ENCODE measurements at regions not wholly inside any gene's neighbourhood (a gene's known extent, or its start where the extent isn't known, plus 50 kb on each side); places are given as distances from the start of the nearest gene placed in this dataset.

GRCh38 chr9:84123648-84124406 is 143.2 kb downstream of the RMI1 start:
- ChIA-PET CTCF (no interaction called here), POLR2A (no interaction called here)

GRCh38 chr9:84125046-84125445 is 144.4 kb downstream of the RMI1 start:
- ChIA-PET CTCF (no interaction called here), POLR2A (no interaction called here)

DNA sequence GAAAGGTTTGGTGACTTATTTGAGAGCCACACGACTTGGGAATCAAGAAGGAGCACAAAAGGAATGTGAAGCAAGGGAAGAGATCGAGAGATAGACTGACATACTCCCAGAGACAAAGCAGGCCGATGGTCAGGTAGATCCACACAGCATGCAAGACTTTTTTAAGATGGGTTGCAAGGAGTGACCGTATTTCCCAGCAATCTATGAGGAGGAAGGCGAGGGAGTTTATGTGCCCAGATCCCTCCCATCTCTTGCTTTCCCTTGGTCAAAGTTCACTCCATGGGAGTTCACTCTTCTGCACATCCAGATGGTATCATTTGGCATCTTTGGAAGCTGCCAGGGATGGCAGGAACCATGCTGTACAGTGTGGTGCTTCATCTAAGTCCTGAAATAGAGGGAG is 148.9 kb downstream of the RMI1 start:
- ChIA-PET CTCF (no interaction called here), POLR2A (no interaction called here)

- POLR2A ChIA-PET, result no interaction called here
- CTCF ChIA-PET, result no interaction called here
Observed at GRCh38 chr9:84136119-84136868, 155.7 kb downstream of the RMI1 start.

- POLR2A ChIA-PET, result no interaction called here
- CTCF ChIA-PET, result no interaction called here
Observed at GRCh38 chr9:84137968-84138367, 157.4 kb downstream of the RMI1 start.

GRCh38 chr9:84138541-84138940 is 157.9 kb downstream of the RMI1 start:
- ChIA-PET POLR2A (no interaction called here), CTCF (no interaction called here)

- POLR2A ChIA-PET, result no interaction called here
- CTCF ChIA-PET, result no interaction called here
Observed at GRCh38 chr9:84139296-84140070, 158.9 kb downstream of the RMI1 start.

DNA sequence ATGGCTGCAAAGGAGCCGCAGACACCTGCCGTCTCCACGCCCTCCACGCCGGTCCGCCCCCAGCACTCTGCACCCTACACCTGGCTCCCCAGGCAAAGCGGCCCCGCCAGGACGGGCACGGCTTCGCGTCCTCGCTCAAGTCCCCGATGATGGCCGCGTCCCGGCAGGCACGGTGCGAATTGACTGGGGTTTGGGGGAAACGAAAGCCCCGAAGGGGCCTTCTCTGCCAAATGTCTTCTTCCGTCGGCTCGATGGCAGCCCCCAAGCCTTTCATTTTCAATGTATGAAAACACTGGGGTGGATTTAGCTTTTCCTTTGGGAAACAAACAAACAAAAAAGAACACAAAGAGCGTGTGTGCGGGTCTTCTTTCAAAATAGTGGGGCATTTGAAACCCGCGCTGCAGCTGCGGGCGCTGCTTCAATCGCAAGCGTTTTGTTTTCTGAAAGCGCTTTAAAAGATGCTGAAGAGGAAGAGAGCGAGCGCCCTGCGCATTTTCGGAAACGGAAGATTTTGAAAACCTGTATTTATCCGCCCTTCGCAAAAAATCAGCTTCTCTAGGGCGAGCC is 160.0 kb downstream of the RMI1 start:
- ChIA-PET CTCF (interaction anchor here (1.4 to 1.5 kb wide), 2 partner anchors 33 to 203 kb away, joined by 3 read pairs; no protein-coding TSS in a partner anchor), POLR2A (interaction anchor here (0.7 kb wide), 1 partner anchor 137 kb away, joined by 6 read pairs; no protein-coding TSS in a partner anchor)

GRCh38 chr9:84141741-84142370 is 161.3 kb downstream of the RMI1 start:
- ChIA-PET POLR2A (no interaction called here), CTCF (interaction anchor here (1.4 to 1.5 kb wide), 2 partner anchors 32 to 205 kb away, joined by 3 read pairs; no protein-coding TSS in a partner anchor)

DNA sequence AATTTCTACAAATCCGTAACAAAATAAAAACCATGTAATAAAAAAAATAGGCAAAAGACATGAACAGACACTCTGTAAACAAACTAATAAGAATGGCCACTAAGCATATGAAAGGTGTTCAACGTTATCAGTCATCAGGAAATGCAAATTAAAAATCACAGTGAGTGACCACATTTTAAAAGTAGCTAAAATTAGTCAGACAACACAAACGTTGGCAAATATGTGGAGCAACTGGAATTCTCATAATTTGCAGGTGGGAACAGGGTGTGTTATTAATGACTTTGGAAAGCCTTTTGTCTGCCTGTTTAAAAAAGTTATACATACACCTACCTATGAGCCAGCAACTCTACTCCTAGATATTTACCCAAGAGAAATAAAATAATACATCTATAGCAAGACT is 164.4 kb downstream of the RMI1 start:
- ChIA-PET POLR2A (no interaction called here), CTCF (interaction anchor here (1.4 kb wide), 1 partner anchor 28 kb away, joined by 3 read pairs; no protein-coding TSS in a partner anchor)

DNA sequence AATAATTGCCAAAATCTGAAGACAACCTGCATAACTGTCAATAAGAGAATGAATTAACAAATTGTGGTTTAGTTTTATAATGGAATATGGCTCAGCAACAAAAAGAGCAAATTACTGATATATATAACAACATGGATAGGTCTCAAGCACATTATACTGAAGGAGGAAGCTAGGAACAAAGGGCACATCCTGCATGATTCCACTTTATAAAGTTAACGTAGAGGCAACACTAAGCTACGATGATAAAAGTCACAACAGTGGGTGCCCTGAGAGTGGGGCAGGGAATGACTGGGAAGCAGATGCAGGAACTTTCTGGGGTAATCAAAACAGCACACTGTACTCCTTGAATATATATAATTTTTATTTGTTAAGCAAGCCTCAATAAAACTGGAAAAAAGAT is 165.2 kb downstream of the RMI1 start:
- POLR2A ChIA-PET, result no interaction called here
- CTCF ChIA-PET, result interaction anchor here (1.4 kb wide), 1 partner anchor 27 kb away, joined by 3 read pairs; no protein-coding TSS in a partner anchor

- ChIA-PET CTCF (no interaction called here), POLR2A (no interaction called here)
Observed at GRCh38 chr9:84146893-84147710, 166.5 kb downstream of the RMI1 start.

GRCh38 chr9:84151236-84151635 is 170.6 kb downstream of the RMI1 start:
- ChIA-PET POLR2A (no interaction called here), CTCF (no interaction called here)

DNA sequence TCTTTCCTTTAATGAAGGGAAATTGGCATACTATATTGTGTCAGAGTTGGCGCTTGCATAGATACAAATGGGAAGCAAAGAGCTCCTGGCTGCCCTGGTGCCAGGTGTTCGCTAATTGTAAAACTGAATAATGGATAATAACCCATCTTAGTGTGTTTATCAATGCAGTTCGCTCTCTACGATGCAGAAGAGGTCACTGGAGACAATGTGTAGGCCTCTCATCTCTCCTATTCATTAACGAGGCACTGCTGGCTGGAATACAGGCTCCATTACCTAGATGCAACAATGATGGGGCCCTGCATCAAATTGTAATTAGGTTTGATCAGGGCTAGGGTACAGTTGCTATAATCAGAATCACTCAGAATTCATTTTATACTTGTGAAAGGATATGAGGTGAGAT is 171.0 kb downstream of the RMI1 start:
- ChIA-PET CTCF (no interaction called here), POLR2A (no interaction called here)

DNA sequence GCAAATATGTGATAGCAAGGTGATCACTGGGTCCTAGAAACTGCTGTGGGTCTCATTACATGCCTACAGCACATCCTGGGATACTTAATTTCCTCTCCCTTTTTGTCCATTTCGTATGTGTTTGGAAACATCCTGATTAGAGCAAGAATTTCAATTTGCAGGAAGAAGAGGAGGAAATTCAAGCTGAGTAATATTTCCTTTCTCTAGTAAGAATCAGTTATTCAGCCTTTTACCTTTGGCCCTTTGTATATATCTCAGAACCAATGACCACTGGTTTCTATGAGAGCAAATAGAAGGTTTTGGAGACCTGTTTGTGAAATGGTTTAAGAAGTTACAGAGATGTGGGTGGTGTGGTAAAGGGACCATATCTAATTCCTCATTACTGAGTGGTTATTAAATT is 171.6 kb downstream of the RMI1 start:
- ChIA-PET CTCF (no interaction called here), POLR2A (no interaction called here)

DNA sequence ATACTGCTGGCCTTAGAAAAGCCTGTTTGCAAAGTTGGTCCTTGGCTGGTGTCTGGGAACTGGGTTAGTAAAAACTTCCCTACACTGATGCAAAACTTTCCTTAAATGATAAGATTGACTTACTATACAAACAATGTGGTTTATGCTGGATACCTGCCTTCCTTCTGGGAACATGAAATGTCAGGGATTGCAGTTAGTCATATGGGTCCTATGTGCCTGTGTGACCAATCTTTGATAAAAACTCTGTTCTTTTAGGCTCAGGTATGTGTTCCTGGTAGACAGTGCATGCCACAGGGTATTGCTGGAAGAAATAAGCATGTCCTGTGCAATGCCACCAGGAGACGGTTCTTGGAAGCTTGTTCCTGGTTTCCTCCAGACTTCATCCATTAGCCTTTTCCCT is 173.3 kb downstream of the RMI1 start:
- ChIA-PET CTCF (no interaction called here), POLR2A (no interaction called here)

DNA sequence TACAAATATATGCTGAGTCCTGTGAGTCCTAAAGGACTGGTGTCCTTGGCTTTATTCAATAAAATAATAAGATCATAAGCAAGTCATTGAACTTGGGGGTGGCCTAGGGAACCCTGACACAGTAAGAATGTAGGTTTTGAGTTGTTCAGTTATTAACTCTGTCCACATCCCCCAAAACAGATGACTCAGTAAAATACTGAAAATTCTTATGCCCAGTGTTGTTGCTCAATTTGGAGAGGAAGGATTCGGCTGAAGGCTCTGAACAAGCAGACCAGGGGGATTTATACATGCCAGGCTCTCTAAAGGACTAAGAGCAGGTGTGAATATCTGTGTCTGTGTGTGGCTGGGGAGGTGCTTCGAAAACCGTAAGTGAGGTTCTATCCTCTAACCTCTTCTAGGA is 173.7 kb downstream of the RMI1 start:
- ChIA-PET CTCF (no interaction called here), POLR2A (no interaction called here)

DNA sequence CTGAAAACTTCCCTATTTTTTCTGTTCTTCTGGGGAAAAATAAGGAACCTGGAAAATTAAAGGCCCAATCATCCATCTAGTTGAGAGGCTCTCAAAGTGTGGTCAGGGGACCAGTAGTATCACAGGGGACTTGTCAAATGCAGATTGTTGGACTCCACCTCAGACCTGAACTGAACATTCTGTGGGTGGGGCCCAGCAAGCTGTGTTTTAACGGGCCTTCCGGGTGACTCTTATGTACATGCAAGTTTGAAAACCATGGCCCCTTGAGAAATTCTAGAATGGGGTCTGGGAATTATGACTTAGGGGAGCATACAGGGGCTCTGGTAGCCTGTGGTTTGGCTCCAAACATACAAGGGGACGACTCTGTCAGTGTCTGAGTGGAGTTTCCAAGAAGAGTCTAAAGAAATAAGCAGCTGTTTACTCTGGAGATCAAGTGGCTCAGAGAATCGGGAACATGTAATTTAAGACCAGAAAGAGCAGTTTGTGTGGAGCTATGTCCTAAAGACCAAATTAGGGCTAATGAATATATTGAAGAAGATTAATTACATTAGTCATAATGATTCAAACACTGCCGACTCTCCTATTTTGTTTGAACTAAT is 177.4 kb downstream of the SLC28A3 start:
- POLR2A ChIA-PET, result no interaction called here
- CTCF ChIA-PET, result no interaction called here

DNA sequence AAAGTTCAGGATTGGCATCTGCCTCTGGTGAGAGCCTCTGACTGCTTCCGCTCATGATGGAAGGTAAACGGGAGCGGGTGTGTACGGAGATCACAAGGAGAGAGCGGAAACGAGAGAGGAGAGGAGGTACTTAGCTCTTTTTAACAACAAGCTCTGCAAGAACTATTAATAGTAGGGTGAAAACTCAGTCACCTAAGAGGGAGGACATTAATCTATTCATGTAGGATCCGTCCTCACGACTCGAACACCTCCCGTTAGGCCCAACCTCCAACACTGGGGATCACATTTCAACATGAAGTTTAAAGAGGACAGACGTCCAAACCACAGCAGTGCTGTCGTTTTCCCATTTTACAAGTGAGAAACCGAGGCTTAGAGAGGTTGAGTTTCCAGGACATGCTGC is 173.7 kb downstream of the SLC28A3 start:
- POLR2A ChIA-PET, result no interaction called here
- CTCF ChIA-PET, result no interaction called here
